C4-2B (cell line): ENCODE measurements at regions not wholly inside any gene's neighbourhood (a gene's known extent, or its start where the extent isn't known, plus 50 kb on each side); places are given as distances from the start of the nearest gene placed in this dataset.

Source experiments
- H3K27ac ChIP-seq: fragments of 450-650 bp; 2 replicates; pipeline ENCODE4 v1.5.1; 2017
- CTCF ChIP-seq: fragments of 450-650 bp; conservative IDR thresholded peaks from 2 replicates; pipeline ENCODE4 v1.5.1; 2017; ENCODE audit warnings: mild to moderate bottlenecking
- ZFX ChIP-seq: fragments of 450-650 bp; IDR thresholded peaks from 2 replicates; pipeline ENCODE4 v1.6.1; 2017

- no peak overlapping the region for H3K27ac ChIP-seq
These were observed 188.7 kb downstream of the RPAP3 start for GRCh38 chr12:47517122-47517521.

GRCh38 chr12:47509398-47509851, 196.4 kb downstream of the RPAP3 start:
- TF ChIP-seq CTCF = no peak
- no peak for TF ChIP-seq ZFX
- no peak overlapping the region for H3K27ac ChIP-seq

More at GRCh38 chr12:47517122-47517521, 188.7 kb downstream of the RPAP3 start:
- TF ChIP-seq ZFX = no peak
- no peak for TF ChIP-seq CTCF

GRCh38 chr12:47507221-47507620, 198.6 kb downstream of the RPAP3 start:
- no peak for TF ChIP-seq CTCF
- no peak for TF ChIP-seq ZFX
- no peak overlapping the region for H3K27ac ChIP-seq

GRCh38 chr12:47504775-47505446, 200.9 kb downstream of the RPAP3 start:
- TF ChIP-seq CTCF = no peak
- H3K27ac ChIP-seq = no peak overlapping the region

- no peak overlapping the region; the same call in 1 of the 2 replicates for H3K27ac ChIP-seq
These were observed 212.0 kb downstream of the RPAP3 start for GRCh38 chr12:47493801-47494200.

GRCh38 chr12:47491516-47492305, 214.1 kb downstream of the RPAP3 start:
- TF ChIP-seq ZFX = no peak
- no peak for TF ChIP-seq CTCF
- no peak overlapping the region for H3K27ac ChIP-seq

More at GRCh38 chr12:47493801-47494200, 212.0 kb downstream of the RPAP3 start:
- TF ChIP-seq ZFX = no peak
- TF ChIP-seq CTCF = no peak

GRCh38 chr12:47488888-47489287, 216.9 kb downstream of the RPAP3 start:
- TF ChIP-seq ZFX (no peak), CTCF (no peak)
- H3K27ac ChIP-seq = no peak overlapping the region
